DMS114 treated with DMSO at 0.1 percent for 48 hours (cell line): ENCODE measurements at regions not wholly inside any gene's neighbourhood (a gene's known extent, or its start where the extent isn't known, plus 50 kb on each side); places are given as distances from the start of the nearest gene placed in this dataset.
"Not testable (repeated sequence)": the region's sequence is repeated elsewhere in the genome, so short reads cannot be mapped to it uniquely, and the experiment has no call there.

Experiments
- DNase-seq: peaks from one replicate; lab custom pipeline; 2025; ENCODE audit not compliant: unreplicated experiment; lab: John Stamatoyannopoulos, UW

GRCh38 chr20:40955326-40955725 is 73.3 kb upstream of the TOP1 start:
- DNase-seq: no peak

- DNase-seq: not testable (repeated sequence)
Measured at GRCh38 chr20:40955826-40956225, 72.8 kb upstream of the TOP1 start.

- DNase-seq: no peak
Measured at GRCh38 chr20:40956542-40957264, 71.9 kb upstream of the TOP1 start.

GRCh38 chr20:40957265-40957760 is 71.3 kb upstream of the TOP1 start:
- no peak for DNase-seq

- no peak for DNase-seq
Measured at GRCh38 chr20:40958598-40958997, 70.0 kb upstream of the TOP1 start.

GRCh38 chr20:40959325-40960092 is 69.1 kb upstream of the TOP1 start:
- no peak for DNase-seq

GRCh38 chr20:40960101-40960500 is 68.5 kb upstream of the TOP1 start:
- no peak for DNase-seq

- DNase-seq: no peak
Measured at GRCh38 chr20:40960521-40960956, 68.1 kb upstream of the TOP1 start.

GRCh38 chr20:40961176-40961575 is 67.4 kb upstream of the TOP1 start:
- no peak for DNase-seq

- DNase-seq: no peak
Measured at GRCh38 chr20:40961686-40962640, 66.7 kb upstream of the TOP1 start.

- peak; percentile 20 for DNase-seq
Measured at GRCh38 chr20:40962733-40963504, 65.7 kb upstream of the TOP1 start.

GRCh38 chr20:40963505-40963845 is 65.1 kb upstream of the TOP1 start:
- no peak for DNase-seq

- no peak for DNase-seq
Measured at GRCh38 chr20:40965671-40966070, 63.0 kb upstream of the TOP1 start.

GRCh38 chr20:40966103-40966502 is 62.5 kb upstream of the TOP1 start:
- DNase-seq: peak; percentile 2

- no peak for DNase-seq
Measured at GRCh38 chr20:40966516-40967185, 62.0 kb upstream of the TOP1 start.

GRCh38 chr20:40967700-40968099 is 60.9 kb upstream of the TOP1 start:
- no peak for DNase-seq

GRCh38 chr20:40968816-40969562 is 59.6 kb upstream of the TOP1 start:
- DNase-seq: peak; percentile 44

GRCh38 chr20:40970218-40970617 is 58.4 kb upstream of the TOP1 start:
- no peak for DNase-seq

GRCh38 chr20:40977218-40977617 is 51.4 kb upstream of the TOP1 start:
- no peak for DNase-seq
